ENCODE measurements at regions not wholly inside any gene's neighbourhood (a gene's known extent, or its start where the extent isn't known, plus 50 kb on each side); places are given as distances from the start of the nearest gene placed in this dataset.

DNA sequence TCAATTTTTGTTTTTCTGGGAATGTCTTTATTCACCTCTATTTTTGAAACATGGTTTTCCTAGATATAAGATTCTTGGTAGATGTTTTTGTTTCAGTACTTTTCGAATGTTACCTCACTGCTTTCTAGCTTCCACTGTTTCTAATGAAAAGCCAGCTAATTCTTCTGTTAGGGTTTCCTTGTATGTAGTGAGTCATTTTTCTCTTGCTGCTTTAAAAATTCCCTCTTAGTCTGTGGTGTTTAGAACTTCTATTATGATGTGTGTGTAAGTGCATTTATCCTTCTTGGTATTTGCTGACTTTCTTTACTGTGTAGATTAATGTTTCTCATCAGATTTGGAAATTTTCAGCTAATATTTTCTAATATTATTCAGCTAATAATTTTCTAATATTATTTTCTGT is 151.1 kb upstream of the OSTN start:
- Mint-ChIP-seq H3K4me3 (no peak overlapping the region), H3K27ac (no peak overlapping the region), H3K9me3 (peaks cover 0 to 3% (median 0%) of the 10 kb centered on the region in 7 donors), H3K27me3 (ENCODE audit: low read depth in 3 of 3) (peaks cover 0 to 3% (median 0%) of the 10 kb centered on the region in 3 donors), H3K36me3 (no peaks in the 10 kb centered on the region), H3K4me1 (no peaks in the 10 kb centered on the region)
- Histone ChIP-seq H3K27me3 (ENCODE audit: control insufficient read depth in 2 of 2, insufficient read depth in 2 of 2, low read length in 2 of 2) (no peaks in the 10 kb centered on the region), H3K9me3 (replicated peaks in 1 of 2; ENCODE audit: control insufficient read depth in 1 of 2, insufficient read depth in 1 of 2, low read length in 2 of 2) (no peaks in the 10 kb centered on the region), H3K4me3 (replicated peaks in 1 of 3; ENCODE audit: low read depth in 2 of 3, low read length in 3 of 3) (no peak overlapping the region), H3K4me2 (replicated peaks; ENCODE audit: extremely low read depth, low read length, poor library complexity, severe bottlenecking) (no peak overlapping the region), H3K4me1 (ENCODE audit: control insufficient read depth in 1 of 2, insufficient read depth in 2 of 2, low read length in 2 of 2) (no peaks in the 10 kb centered on the region), H3K27ac (ENCODE audit: low read depth in 1 of 2, low read length in 2 of 2) (no peak overlapping the region), H2AFZ (ENCODE audit: insufficient read depth, low read depth, low read length, poor library complexity, severe bottlenecking) (no peak overlapping the region), H3K79me2 (ENCODE audit: insufficient read depth, low read length) (no peaks in the 10 kb centered on the region), H4K20me1 (ENCODE audit: insufficient read depth, low read length) (no peaks in the 10 kb centered on the region), H3K9ac (ENCODE audit: insufficient read depth, low read length, poor library complexity, severe bottlenecking) (no peak overlapping the region), H3K36me3 (replicated peaks in 1 of 2; ENCODE audit: control insufficient read depth in 1 of 2, insufficient read depth in 2 of 2, low read length in 2 of 2) (no peaks in the 10 kb centered on the region)
- intact Hi-C loops (cut with micrococcal nuclease): no loop called here
- DNase-seq: no peak
- no CpG with 5 or more reads among the region's 1 CpG for WGBS (ENCODE audit: insufficient coverage)
- TF ChIP-seq, protein P1, sequence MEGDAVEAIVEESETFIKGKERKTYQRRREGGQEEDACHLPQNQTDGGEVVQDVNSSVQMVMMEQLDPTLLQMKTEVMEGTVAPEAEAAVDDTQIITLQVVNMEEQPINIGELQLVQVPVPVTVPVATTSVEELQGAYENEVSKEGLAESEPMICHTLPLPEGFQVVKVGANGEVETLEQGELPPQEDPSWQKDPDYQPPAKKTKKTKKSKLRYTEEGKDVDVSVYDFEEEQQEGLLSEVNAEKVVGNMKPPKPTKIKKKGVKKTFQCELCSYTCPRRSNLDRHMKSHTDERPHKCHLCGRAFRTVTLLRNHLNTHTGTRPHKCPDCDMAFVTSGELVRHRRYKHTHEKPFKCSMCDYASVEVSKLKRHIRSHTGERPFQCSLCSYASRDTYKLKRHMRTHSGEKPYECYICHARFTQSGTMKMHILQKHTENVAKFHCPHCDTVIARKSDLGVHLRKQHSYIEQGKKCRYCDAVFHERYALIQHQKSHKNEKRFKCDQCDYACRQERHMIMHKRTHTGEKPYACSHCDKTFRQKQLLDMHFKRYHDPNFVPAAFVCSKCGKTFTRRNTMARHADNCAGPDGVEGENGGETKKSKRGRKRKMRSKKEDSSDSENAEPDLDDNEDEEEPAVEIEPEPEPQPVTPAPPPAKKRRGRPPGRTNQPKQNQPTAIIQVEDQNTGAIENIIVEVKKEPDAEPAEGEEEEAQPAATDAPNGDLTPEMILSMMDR (IDR thresholded peaks at IDR 0.05): no peak

GRCh38 chr3:191030929-191031328 is 168.1 kb upstream of the OSTN start:
- intact Hi-C loops (cut with micrococcal nuclease): no loop called here
- Histone ChIP-seq H3K36me3 (replicated peaks in 1 of 2; ENCODE audit: control insufficient read depth in 1 of 2, insufficient read depth in 2 of 2, low read length in 2 of 2) (no peaks in the 10 kb centered on the region), H3K9ac (ENCODE audit: insufficient read depth, low read length, poor library complexity, severe bottlenecking) (no peak overlapping the region), H2AFZ (ENCODE audit: insufficient read depth, low read depth, low read length, poor library complexity, severe bottlenecking) (no peak overlapping the region), H3K4me2 (replicated peaks; ENCODE audit: extremely low read depth, low read length, poor library complexity, severe bottlenecking) (no peak overlapping the region), H3K4me3 (replicated peaks in 1 of 3; ENCODE audit: low read depth in 2 of 3, low read length in 3 of 3) (no peak overlapping the region), H3K4me1 (ENCODE audit: control insufficient read depth in 1 of 2, insufficient read depth in 2 of 2, low read length in 2 of 2) (no peaks in the 10 kb centered on the region), H4K20me1 (ENCODE audit: insufficient read depth, low read length) (no peaks in the 10 kb centered on the region), H3K79me2 (ENCODE audit: insufficient read depth, low read length) (no peaks in the 10 kb centered on the region), H3K27me3 (ENCODE audit: control insufficient read depth in 2 of 2, insufficient read depth in 2 of 2, low read length in 2 of 2) (no peaks in the 10 kb centered on the region), H3K9me3 (replicated peaks in 1 of 2; ENCODE audit: control insufficient read depth in 1 of 2, insufficient read depth in 1 of 2, low read length in 2 of 2) (no peaks in the 10 kb centered on the region), H3K27ac (ENCODE audit: low read depth in 1 of 2, low read length in 2 of 2) (no peak overlapping the region)
- H3K9me3 Mint-ChIP-seq: peaks cover 0 to 2% (median 0%) of the 10 kb centered on the region in 7 donors
- WGBS (ENCODE audit: insufficient coverage): no CpG with 5 or more reads among the region's 2 CpGs
- H3K27me3 Mint-ChIP-seq (ENCODE audit: low read depth in 3 of 3): no peaks in the 10 kb centered on the region
- no peak for DNase-seq
- no peaks in the 10 kb centered on the region for H3K36me3 Mint-ChIP-seq
- no peak overlapping the region for H3K4me3 Mint-ChIP-seq
- TF ChIP-seq, protein P1 (IDR thresholded peaks at IDR 0.05): no peak
- H3K27ac Mint-ChIP-seq: no peak overlapping the region
- no peaks in the 10 kb centered on the region for H3K4me1 Mint-ChIP-seq

Measured in CD14-positive monocyte (primary cell).